GM23338 (cell line): ENCODE measurements at regions not wholly inside any gene's neighbourhood (a gene's known extent, or its start where the extent isn't known, plus 50 kb on each side); places are given as distances from the start of the nearest gene placed in this dataset.
A peak's percentile ranks its signal among the peaks of the same experiment; 100 is the strongest.

ENCODE experiments used
- ATAC-seq: fragments of 200-7000 bp; cut with Tn5 transposase; 3 replicates; pipeline ENCODE4 v1.9.1; 2020
- DNase-seq: peaks from one replicate; pipeline ENCODE4 v3.0.0-alpha.2; 2015; ENCODE audit warnings: low spot score
- H2AFZ ChIP-seq: fragments of 200-600 bp; sonication (generic); 2 replicates; pipeline ENCODE4 v1.8.0; 2016; ENCODE audit warnings: antibody characterized with exemption, mild to moderate bottlenecking, moderate library complexity
- H3F3A ChIP-seq: fragments of 200-600 bp; sonication (generic); replicated peaks from 2 replicates; pipeline ENCODE4 v1.8.0; 2017; ENCODE audit warnings: antibody characterized with exemption, mixed run types, low read depth
- H3K27ac ChIP-seq: fragments of 200-600 bp; sonication (generic); 2 replicates; pipeline ENCODE4 v1.6.1; 2016; ENCODE audit warnings: low read depth
- H3K27me3 ChIP-seq: fragments of 200-600 bp; sonication (generic); 2 replicates; pipeline ENCODE4 v1.8.0; 2016; ENCODE audit warnings: mild to moderate bottlenecking, mixed run types, moderate library complexity; ENCODE audit not compliant: insufficient read depth
- H3K36me3 ChIP-seq: fragments of 200-600 bp; sonication (generic); 2 replicates; pipeline ENCODE4 v1.8.0; 2016; ENCODE audit warnings: mild to moderate bottlenecking; ENCODE audit not compliant: insufficient read depth
- H3K4me1 ChIP-seq: fragments of 200-600 bp; sonication (generic); 2 replicates; pipeline ENCODE4 v1.8.0; 2016; ENCODE audit warnings: mild to moderate bottlenecking, moderate library complexity; ENCODE audit not compliant: insufficient read depth
- H3K4me2 ChIP-seq: fragments of 200-600 bp; sonication (generic); 2 replicates; pipeline ENCODE4 v1.7.1; 2017; ENCODE audit warnings: mixed run types
- H3K4me3 ChIP-seq: fragments of 200-600 bp; sonication (generic); 2 replicates; pipeline ENCODE4 v1.6.1; 2016; ENCODE audit warnings: mixed run types
- H3K79me2 ChIP-seq: fragments of 200-600 bp; sonication (generic); replicated peaks from 2 replicates; pipeline ENCODE4 v1.8.0; 2017; ENCODE audit warnings: mild to moderate bottlenecking; ENCODE audit not compliant: insufficient read depth
- H3K9me2 ChIP-seq: fragments of 200-600 bp; sonication (generic); 2 replicates; pipeline ENCODE4 v1.8.0; 2017; ENCODE audit not compliant: insufficient read depth
- H4K20me1 ChIP-seq: fragments of 200-600 bp; sonication (generic); replicated peaks from 2 replicates; pipeline ENCODE4 v1.8.0; 2017; ENCODE audit warnings: mild to moderate bottlenecking; ENCODE audit not compliant: insufficient read depth
- H3K27ac Mint-ChIP-seq: 2 replicates; pipeline ENCODE4 v1.8.0; 2020; ENCODE audit warnings: inconsistent platforms, mild to moderate bottlenecking, moderate library complexity, mixed read lengths
- H3K27me3 Mint-ChIP-seq: 3 replicates; pipeline ENCODE4 v1.8.0; 2022; ENCODE audit warnings: low read depth, mild to moderate bottlenecking, moderate library complexity, mixed read lengths, inconsistent platforms; ENCODE audit not compliant: insufficient read depth, poor library complexity
- H3K36me3 Mint-ChIP-seq: 3 replicates; pipeline ENCODE4 v1.8.0; 2021; ENCODE audit warnings: low read depth, mild to moderate bottlenecking, inconsistent platforms, moderate library complexity, mixed read lengths
- H3K4me1 Mint-ChIP-seq: 3 replicates; pipeline ENCODE4 v1.8.0; 2020; ENCODE audit warnings: mild to moderate bottlenecking, inconsistent platforms, mixed read lengths
- H3K4me3 Mint-ChIP-seq: 3 replicates; pipeline ENCODE4 v1.8.0; 2021; ENCODE audit warnings: moderate library complexity, mild to moderate bottlenecking, inconsistent platforms, mixed read lengths
- H3K9me3 Mint-ChIP-seq: 3 replicates; pipeline ENCODE4 v1.8.0; 2020; ENCODE audit warnings: moderate library complexity, mild to moderate bottlenecking, inconsistent platforms, mixed read lengths
- CREB1 ChIP-seq: fragments of 250-450 bp; sonication (Bioruptor Pico); IDR thresholded peaks from 2 replicates; pipeline ENCODE4 v1.5.0; 2020; ENCODE audit warnings: low read depth, mild to moderate bottlenecking, moderate library complexity
- EZH2 ChIP-seq: fragments of 200-600 bp; sonication (generic); IDR thresholded peaks from one replicate; pipeline ENCODE4 v1.8.0; 2017; ENCODE audit warnings: antibody characterized with exemption, mild to moderate bottlenecking, low read depth; ENCODE audit not compliant: unreplicated experiment
- EZH2phosphoT487 ChIP-seq: fragments of 200-600 bp; sonication (generic); IDR thresholded peaks from one replicate; pipeline ENCODE4 v1.8.1; 2018; ENCODE audit warnings: antibody characterized with exemption; ENCODE audit not compliant: unreplicated experiment
- JUNB ChIP-seq: IDR thresholded peaks from one replicate; pipeline ENCODE4 v1.6.1; 2016; ENCODE audit warnings: antibody characterized with exemption; ENCODE audit not compliant: unreplicated experiment
- NANOG ChIP-seq: IDR thresholded peaks from 2 replicates; pipeline ENCODE4 v1.6.1; 2016; ENCODE audit warnings: antibody characterized with exemption, borderline replicate concordance
- POLR2AphosphoS5 ChIP-seq: IDR thresholded peaks from 2 replicates; pipeline ENCODE4 v1.6.1; 2016; ENCODE audit warnings: antibody characterized with exemption, low read depth
- ZNF331 ChIP-seq: fragments of 250-450 bp; sonication (Bioruptor Pico); IDR thresholded peaks from 2 replicates; pipeline ENCODE4 v1.5.0; 2020; ENCODE audit warnings: low read depth, mild to moderate bottlenecking, moderate library complexity
- TF ChIP-seq, protein P1 (sequence below), 2 experiments: fragments of 200-600 bp in 1 of 2; sonication (generic) in 1 of 2; conservative IDR thresholded peaks; 2 replicates each; pipeline versions ENCODE4 v1.5.1 to v1.6.1; 2016 to 2017; ENCODE audit warnings: antibody characterized with exemption in 2 of 2, low read depth in 2 of 2, mild to moderate bottlenecking in 2 of 2, moderate library complexity in 1 of 2
- TF ChIP-seq, protein P2 (sequence below): IDR thresholded peaks from one replicate; pipeline ENCODE4 v1.6.1; 2018; ENCODE audit warnings: antibody characterized with exemption; ENCODE audit not compliant: unreplicated experiment

DNA sequence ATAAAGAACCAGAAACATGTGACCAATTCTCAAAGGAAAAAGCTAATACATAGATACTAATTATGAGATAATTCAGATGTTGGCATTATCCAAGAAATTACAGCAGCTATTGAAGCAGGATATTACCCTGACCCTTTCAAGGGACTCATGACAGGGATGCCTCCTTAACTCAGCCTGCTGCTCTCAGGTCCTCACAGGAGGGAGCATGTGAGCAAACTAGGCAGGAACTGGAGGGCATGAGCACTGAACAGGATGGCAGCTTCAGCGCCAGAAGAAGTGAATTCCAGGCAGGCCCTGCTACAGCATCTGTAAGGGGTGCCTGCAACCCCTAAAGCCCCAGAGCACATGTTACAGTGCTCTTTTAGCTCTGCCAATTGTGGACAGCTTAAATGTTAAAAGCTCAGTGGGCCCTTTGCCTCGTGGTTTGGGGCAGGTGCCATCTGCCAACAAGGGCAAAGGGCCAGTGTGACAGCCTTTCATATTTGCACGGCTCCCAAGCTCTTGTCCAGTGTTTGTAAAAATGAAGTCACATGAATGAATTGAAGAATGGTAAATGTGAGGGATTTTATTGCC lies 464.7 kb upstream of the COX7C start:
- TF ChIP-seq, protein P1, sequence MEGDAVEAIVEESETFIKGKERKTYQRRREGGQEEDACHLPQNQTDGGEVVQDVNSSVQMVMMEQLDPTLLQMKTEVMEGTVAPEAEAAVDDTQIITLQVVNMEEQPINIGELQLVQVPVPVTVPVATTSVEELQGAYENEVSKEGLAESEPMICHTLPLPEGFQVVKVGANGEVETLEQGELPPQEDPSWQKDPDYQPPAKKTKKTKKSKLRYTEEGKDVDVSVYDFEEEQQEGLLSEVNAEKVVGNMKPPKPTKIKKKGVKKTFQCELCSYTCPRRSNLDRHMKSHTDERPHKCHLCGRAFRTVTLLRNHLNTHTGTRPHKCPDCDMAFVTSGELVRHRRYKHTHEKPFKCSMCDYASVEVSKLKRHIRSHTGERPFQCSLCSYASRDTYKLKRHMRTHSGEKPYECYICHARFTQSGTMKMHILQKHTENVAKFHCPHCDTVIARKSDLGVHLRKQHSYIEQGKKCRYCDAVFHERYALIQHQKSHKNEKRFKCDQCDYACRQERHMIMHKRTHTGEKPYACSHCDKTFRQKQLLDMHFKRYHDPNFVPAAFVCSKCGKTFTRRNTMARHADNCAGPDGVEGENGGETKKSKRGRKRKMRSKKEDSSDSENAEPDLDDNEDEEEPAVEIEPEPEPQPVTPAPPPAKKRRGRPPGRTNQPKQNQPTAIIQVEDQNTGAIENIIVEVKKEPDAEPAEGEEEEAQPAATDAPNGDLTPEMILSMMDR (conservative IDR thresholded peaks at IDR 0.05; ENCODE audit: low read depth in 2 of 2), result peak in 1 of 2 experiments; percentile 9; a peak in 1 of 4 replicates
- no peak for TF ChIP-seq NANOG

DNA sequence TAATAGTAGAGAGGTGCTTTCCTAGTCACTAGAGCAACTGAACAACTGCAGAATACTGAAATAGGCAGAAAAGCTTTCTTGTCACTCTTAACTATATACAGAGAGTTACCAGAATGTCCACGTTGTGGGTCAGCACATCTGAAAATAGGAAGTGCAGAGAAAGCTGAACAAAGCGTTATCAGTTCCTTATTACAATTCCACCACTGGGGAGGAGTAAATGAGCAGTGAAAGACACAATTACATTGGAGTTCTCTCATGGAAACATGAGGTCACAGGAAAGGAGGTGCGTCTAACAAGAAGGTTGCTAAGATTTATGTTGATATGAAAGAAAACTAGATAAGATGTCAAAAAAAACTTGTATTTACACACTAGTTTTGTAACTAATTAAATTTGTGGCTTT lies 461.9 kb upstream of the COX7C start:
- Mint-ChIP-seq H3K4me1 (peaks cover 2% of the 10 kb centered on the region; the same call in 2 of the 3 replicates), H3K27ac (no peak overlapping the region), H3K4me3 (no peak overlapping the region), H3K27me3 (no peaks in the 10 kb centered on the region), H3K9me3 (no peaks in the 10 kb centered on the region), H3K36me3 (no peaks in the 10 kb centered on the region)
- Histone ChIP-seq H2AFZ (no peak overlapping the region), H3K4me3 (no peak overlapping the region), H3K79me2 (no peaks in the 10 kb centered on the region), H3F3A (no peaks in the 10 kb centered on the region), H3K4me1 (no peaks in the 10 kb centered on the region), H3K4me2 (no peak overlapping the region), H3K9me2 (no peaks in the 10 kb centered on the region), H4K20me1 (no peaks in the 10 kb centered on the region), H3K36me3 (no peaks in the 10 kb centered on the region), H3K27ac (no peak overlapping the region), H3K27me3 (no peaks in the 10 kb centered on the region)
- no peak for ATAC-seq
- no peak for DNase-seq
- TF ChIP-seq EZH2phosphoT487, result no peak
- no peak for TF ChIP-seq EZH2
- TF ChIP-seq, protein P1 (conservative IDR thresholded peaks at IDR 0.05; ENCODE audit: low read depth in 2 of 2), result no peak
- no peak for TF ChIP-seq JUNB
- TF ChIP-seq NANOG, result no peak
- no peak for TF ChIP-seq ZNF331
- no peak for TF ChIP-seq CREB1 (CRISPR knock-in tag)
- TF ChIP-seq POLR2AphosphoS5, result no peak
- TF ChIP-seq, protein P2, sequence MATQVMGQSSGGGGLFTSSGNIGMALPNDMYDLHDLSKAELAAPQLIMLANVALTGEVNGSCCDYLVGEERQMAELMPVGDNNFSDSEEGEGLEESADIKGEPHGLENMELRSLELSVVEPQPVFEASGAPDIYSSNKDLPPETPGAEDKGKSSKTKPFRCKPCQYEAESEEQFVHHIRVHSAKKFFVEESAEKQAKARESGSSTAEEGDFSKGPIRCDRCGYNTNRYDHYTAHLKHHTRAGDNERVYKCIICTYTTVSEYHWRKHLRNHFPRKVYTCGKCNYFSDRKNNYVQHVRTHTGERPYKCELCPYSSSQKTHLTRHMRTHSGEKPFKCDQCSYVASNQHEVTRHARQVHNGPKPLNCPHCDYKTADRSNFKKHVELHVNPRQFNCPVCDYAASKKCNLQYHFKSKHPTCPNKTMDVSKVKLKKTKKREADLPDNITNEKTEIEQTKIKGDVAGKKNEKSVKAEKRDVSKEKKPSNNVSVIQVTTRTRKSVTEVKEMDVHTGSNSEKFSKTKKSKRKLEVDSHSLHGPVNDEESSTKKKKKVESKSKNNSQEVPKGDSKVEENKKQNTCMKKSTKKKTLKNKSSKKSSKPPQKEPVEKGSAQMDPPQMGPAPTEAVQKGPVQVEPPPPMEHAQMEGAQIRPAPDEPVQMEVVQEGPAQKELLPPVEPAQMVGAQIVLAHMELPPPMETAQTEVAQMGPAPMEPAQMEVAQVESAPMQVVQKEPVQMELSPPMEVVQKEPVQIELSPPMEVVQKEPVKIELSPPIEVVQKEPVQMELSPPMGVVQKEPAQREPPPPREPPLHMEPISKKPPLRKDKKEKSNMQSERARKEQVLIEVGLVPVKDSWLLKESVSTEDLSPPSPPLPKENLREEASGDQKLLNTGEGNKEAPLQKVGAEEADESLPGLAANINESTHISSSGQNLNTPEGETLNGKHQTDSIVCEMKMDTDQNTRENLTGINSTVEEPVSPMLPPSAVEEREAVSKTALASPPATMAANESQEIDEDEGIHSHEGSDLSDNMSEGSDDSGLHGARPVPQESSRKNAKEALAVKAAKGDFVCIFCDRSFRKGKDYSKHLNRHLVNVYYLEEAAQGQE, result no peak

More for the DNA sequence above, 464.7 kb upstream of the COX7C start:
- H3K4me3 Mint-ChIP-seq, result no peak overlapping the region
- ATAC-seq, result peak; percentile 45; the same call in 1 of the 3 replicates
- no peak for DNase-seq
- peaks cover 2% of the 10 kb centered on the region; the same call in 2 of the 3 replicates for H3K4me1 Mint-ChIP-seq
- H4K20me1 ChIP-seq, result no peaks in the 10 kb centered on the region
- no peaks in the 10 kb centered on the region for H3K36me3 Mint-ChIP-seq
- H3K9me3 Mint-ChIP-seq, result no peaks in the 10 kb centered on the region
- no peaks in the 10 kb centered on the region for H3K27me3 Mint-ChIP-seq
- H3K4me3 ChIP-seq, result no peak overlapping the region
- no peaks in the 10 kb centered on the region for H3K27me3 ChIP-seq
- no peak overlapping the region for H3K27ac ChIP-seq
- H3F3A ChIP-seq, result no peaks in the 10 kb centered on the region
- no peak overlapping the region for H3K27ac Mint-ChIP-seq
- H3K4me2 ChIP-seq, result no peak overlapping the region
- no peaks in the 10 kb centered on the region for H3K36me3 ChIP-seq
- no peak overlapping the region for H2AFZ ChIP-seq
- no peaks in the 10 kb centered on the region for H3K4me1 ChIP-seq
- no peaks in the 10 kb centered on the region for H3K79me2 ChIP-seq
- H3K9me2 ChIP-seq, result 0 out of 2 replicates have a peak, but pooled peaks cover 4% of the 10 kb centered on the region
